Lower leg skin (tissue), 3 donors: ENCODE measurements at regions not wholly inside any gene's neighbourhood (a gene's known extent, or its start where the extent isn't known, plus 50 kb on each side); places are given as distances from the start of the nearest gene placed in this dataset.

Source experiments
- CTCF ChIP-seq, 3 donors: fragments of 450-650 bp; IDR thresholded peaks; one replicate each; pipeline ENCODE4 v1.5.1; 2016; ENCODE audit warnings: antibody characterized with exemption in 3 of 3, mild to moderate bottlenecking in 3 of 3, moderate library complexity in 2 of 3
- POLR2A ChIP-seq, 2 donors: fragments of 450-650 bp; IDR thresholded peaks; one replicate each; pipeline ENCODE4 v1.6.1; 2016 to 2017; ENCODE audit warnings: antibody characterized with exemption in 2 of 2, mild to moderate bottlenecking in 1 of 2, moderate library complexity in 1 of 2

DNA sequence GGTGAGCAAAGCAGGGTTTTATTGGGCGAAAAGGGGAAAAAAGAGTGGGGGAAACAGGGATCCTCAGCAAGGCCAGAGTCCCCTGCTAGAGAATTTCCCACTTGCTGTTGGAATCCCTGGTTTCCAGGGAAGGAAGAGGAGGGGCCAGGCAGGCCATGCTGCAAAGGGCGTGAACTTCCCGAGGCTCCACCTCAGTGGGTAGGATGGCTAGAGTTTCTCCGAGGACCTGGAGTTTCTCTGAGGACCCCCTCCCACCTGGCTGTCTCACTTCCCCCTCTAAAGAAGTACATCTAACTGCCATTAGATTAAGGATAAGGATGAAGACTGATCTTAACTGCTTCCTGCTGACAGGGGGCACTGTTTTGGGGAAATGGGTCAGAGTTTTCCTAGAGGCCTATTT is 1239.3 kb upstream of the GJE1 start:
- TF ChIP-seq CTCF (IDR thresholded peaks at IDR 0.05) (no peak), POLR2A (IDR thresholded peaks at IDR 0.05) (no peak)
